AG04449 (cell line): ENCODE measurements at regions not wholly inside any gene's neighbourhood (a gene's known extent, or its start where the extent isn't known, plus 50 kb on each side); places are given as distances from the start of the nearest gene placed in this dataset.
"Not testable (repeated sequence)": the region's sequence is repeated elsewhere in the genome, so short reads cannot be mapped to it uniquely, and the experiment has no call there.

ENCODE experiments used
- CTCF ChIA-PET: fragments of 350-600 bp; formaldehyde crosslinking; extraction: SDS; loops from one replicate; lab custom pipeline; 2021; ENCODE audit warnings: antibody characterized with exemption; lab: Yijun Ruan, JAX
- POLR2A ChIA-PET: fragments of 400-600, 350-600 bp; formaldehyde crosslinking; extraction: SDS; loops from one replicate; lab custom pipeline; 2020; ENCODE audit warnings: antibody characterized with exemption, inconsistent platforms; lab: Yijun Ruan, JAX
- DNase-seq: peaks from one replicate; pipeline ENCODE4 v3.0.0-alpha.2; 2010; ENCODE audit warnings: low read depth, low spot score
- H3K4me3 ChIP-seq: 2 replicates; pipeline ENCODE4 v1.5.1; 2011; ENCODE audit warnings: low read depth, mild to moderate bottlenecking, control low read depth, low read length
- TF ChIP-seq, protein P1 (sequence below): IDR thresholded peaks from one replicate; pipeline ENCODE4 v1.5.1; 2011; ENCODE audit warnings: mild to moderate bottlenecking, moderate library complexity, low read length, control low read depth, inconsistent platforms; ENCODE audit not compliant: insufficient read depth; ENCODE audit errors: missing control alignments

GRCh38 chr2:131827481-131828163 is 299.9 kb downstream of the CCDC74A start:
- TF ChIP-seq, protein P1, sequence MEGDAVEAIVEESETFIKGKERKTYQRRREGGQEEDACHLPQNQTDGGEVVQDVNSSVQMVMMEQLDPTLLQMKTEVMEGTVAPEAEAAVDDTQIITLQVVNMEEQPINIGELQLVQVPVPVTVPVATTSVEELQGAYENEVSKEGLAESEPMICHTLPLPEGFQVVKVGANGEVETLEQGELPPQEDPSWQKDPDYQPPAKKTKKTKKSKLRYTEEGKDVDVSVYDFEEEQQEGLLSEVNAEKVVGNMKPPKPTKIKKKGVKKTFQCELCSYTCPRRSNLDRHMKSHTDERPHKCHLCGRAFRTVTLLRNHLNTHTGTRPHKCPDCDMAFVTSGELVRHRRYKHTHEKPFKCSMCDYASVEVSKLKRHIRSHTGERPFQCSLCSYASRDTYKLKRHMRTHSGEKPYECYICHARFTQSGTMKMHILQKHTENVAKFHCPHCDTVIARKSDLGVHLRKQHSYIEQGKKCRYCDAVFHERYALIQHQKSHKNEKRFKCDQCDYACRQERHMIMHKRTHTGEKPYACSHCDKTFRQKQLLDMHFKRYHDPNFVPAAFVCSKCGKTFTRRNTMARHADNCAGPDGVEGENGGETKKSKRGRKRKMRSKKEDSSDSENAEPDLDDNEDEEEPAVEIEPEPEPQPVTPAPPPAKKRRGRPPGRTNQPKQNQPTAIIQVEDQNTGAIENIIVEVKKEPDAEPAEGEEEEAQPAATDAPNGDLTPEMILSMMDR = no peak
- no peak overlapping the region for H3K4me3 ChIP-seq
- CTCF ChIA-PET = no interaction called here
- POLR2A ChIA-PET = no interaction called here
- no peak for DNase-seq

GRCh38 chr2:131828164-131828561 is 300.5 kb downstream of the CCDC74A start:
- TF ChIP-seq, protein P1 = no peak
- ChIA-PET CTCF (no interaction called here), POLR2A (no interaction called here)
- no peak for DNase-seq
- H3K4me3 ChIP-seq = no peak overlapping the region

- H3K4me3 ChIP-seq, POLR2A ChIA-PET, CTCF ChIA-PET, DNase-seq: not testable (repeated sequence)
Measured at GRCh38 chr2:131828633-131829455, 301.2 kb downstream of the CCDC74A start.

DNA sequence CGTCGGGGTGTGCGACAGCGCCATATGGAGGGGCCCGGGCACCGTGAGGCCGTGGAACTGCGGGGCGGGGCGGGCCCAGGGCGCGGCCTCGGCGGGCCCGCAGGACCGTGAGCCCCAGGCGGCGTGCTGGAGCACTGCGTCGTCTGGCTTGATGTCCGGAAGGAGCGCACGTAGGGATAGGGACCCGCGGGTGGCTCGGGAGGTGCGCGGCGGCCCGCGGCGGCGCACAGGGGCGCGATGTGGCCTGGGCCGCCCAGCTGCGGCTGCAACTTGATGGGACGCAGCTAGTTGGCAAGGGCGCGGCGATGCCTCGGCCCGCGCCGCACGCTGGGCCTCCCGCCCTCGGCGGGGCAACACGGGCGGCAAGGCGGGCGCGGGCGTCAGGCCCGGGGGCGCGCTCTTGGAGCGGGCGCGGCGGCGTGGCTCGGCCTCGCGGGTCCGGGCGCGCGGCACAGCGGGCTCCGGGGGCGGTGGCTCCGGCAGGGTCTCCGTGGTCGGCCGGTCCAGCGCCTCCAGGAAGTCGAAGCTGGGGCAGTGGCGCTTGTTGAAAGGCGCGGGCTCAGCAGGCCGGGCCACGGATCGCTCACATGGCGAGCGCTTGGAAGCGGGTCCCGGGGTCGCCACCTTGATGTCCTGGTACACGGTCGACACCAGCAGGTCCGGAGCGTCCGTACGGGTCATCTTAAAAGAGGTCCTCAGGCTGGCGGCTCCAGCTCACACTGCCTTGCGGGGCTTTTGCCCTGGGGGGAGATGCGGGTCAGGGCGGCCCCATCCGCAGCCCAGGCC is 302.0 kb downstream of the CCDC74A start:
- CTCF ChIA-PET, POLR2A ChIA-PET, DNase-seq, H3K4me3 ChIP-seq: not testable (repeated sequence)

GRCh38 chr2:131830242-131830945 is 302.7 kb downstream of the CCDC74A start:
- DNase-seq, CTCF ChIA-PET: not testable (repeated sequence)

DNA sequence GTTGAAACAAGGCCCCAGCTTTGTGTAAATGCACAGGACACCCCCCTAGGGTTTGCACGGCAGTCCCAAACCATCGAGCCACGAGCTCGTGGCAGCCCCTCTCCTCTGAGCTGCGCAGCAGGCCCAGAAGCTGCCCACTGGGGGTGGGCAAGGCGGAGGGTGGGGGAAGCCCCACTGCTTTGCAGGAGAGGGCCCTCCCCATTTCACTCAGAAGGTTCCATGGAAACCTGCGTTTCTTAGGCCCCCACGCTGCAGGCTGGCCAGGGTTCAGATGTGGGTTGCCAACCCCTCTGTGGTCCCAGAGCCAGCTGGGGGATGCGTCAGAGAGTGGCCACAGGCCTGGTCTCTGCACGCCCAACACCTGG is 303.2 kb downstream of the CCDC74A start:
- DNase-seq, CTCF ChIA-PET, POLR2A ChIA-PET, H3K4me3 ChIP-seq: not testable (repeated sequence)

More at GRCh38 chr2:131830242-131830945, 302.7 kb downstream of the CCDC74A start:
- POLR2A ChIA-PET, H3K4me3 ChIP-seq: not testable (repeated sequence)

GRCh38 chr2:131831450-131832208 is 303.9 kb downstream of the CCDC74A start:
- DNase-seq, CTCF ChIA-PET, POLR2A ChIA-PET, H3K4me3 ChIP-seq: not testable (repeated sequence)

GRCh38 chr2:131832209-131832780 is 304.6 kb downstream of the CCDC74A start:
- CTCF ChIA-PET, POLR2A ChIA-PET, DNase-seq, H3K4me3 ChIP-seq: not testable (repeated sequence)

DNA sequence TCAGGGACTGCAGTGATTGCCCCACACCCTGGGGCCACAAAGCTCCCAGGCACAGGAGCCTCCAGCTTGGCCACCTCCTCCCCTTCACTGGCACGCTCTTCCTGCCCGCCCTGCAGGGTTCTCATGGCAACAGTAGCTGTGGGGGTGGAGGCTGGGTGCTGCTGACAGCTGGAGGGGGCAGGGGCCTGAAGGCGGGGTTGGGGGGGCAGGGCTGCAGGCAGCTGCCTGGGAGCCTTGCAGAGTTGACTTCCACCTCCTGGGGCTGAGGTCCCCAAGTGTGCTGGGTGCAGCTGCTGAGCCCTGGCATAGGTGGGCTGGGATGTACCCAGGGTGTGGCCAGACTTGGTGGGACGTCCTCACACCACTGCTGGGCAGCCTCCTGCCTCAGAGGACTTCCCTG is 305.2 kb downstream of the CCDC74A start:
- CTCF ChIA-PET, H3K4me3 ChIP-seq, DNase-seq, POLR2A ChIA-PET: not testable (repeated sequence)

GRCh38 chr2:131833367-131834202 is 305.9 kb downstream of the CCDC74A start:
- DNase-seq, H3K4me3 ChIP-seq, POLR2A ChIA-PET, CTCF ChIA-PET: not testable (repeated sequence)

DNA sequence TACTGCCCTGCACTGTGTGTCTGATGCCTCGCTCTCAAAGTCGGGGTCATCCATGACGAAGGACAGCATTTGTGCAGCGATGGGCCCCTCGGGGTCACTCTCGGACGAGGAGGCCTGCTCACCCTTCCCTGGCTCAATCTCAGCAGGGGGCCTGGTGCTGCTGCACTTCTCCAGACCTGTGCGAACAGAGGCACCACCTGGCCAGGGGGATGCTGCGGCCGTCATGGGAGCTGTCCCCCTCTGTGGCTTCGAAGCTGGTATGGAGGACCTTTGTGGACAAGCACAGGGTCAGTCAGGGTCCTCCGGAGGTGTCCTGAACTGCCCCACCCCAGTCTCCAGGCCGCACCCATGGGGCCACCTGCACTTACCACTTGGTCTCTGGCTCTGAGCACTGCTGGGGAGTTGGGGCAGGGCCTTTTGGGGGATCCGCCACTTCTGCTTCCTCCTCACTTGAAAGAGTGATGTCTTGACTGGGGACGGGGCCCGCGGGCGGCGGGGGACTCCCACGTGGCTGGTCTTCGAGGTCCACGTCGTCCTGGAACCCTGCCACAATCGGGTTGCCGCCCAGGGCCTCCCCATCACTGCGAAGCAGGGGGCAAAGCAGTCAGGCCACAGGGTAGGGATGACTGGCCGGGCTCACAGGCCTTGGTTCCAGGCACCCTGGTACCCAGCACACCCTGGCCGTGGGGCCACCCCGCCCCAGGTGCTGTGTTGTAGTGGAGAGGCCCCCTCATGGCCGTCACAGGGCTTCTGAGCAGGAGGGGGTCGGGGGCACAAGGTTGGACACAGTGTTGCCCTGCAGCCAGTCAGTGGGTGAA is 306.7 kb downstream of the CCDC74A start:
- POLR2A ChIA-PET, CTCF ChIA-PET, DNase-seq, H3K4me3 ChIP-seq: not testable (repeated sequence)
